HepG2 (cell line): ENCODE measurements at regions not wholly inside any gene's neighbourhood (a gene's known extent, or its start where the extent isn't known, plus 50 kb on each side); places are given as distances from the start of the nearest gene placed in this dataset.

Experiments used
- HDAC2 ChIP-seq: sonication (generic); formaldehyde crosslinking; IDR thresholded peaks from 2 replicates; pipeline ENCODE4 v1.4.0; 2020; ENCODE audit warnings: missing genetic modification reagents
- HNRNPUL1 ChIP-seq: fragments of 200-400 bp; formaldehyde crosslinking; IDR thresholded peaks from 2 replicates; pipeline ENCODE4 v1.6.1; 2017; ENCODE audit warnings: low read depth, mild to moderate bottlenecking, low read length, moderate library complexity
- MBNL3 ChIP-seq: fragments of 250-450 bp; sonication (Bioruptor Pico); conservative IDR thresholded peaks from 2 replicates; pipeline ENCODE4 v1.8.0; 2022; ENCODE audit warnings: mild to moderate bottlenecking, inconsistent platforms
- MYNN ChIP-seq: sonication (generic); formaldehyde crosslinking; IDR thresholded peaks from 2 replicates; pipeline ENCODE4 v1.4.0; 2020; ENCODE audit warnings: mild to moderate bottlenecking, low read depth, missing genetic modification reagents
- NCOA5 ChIP-seq: sonication (generic); formaldehyde crosslinking; IDR thresholded peaks from 2 replicates; pipeline ENCODE4 v1.4.0; 2020; ENCODE audit warnings: missing genetic modification reagents
- NFE2L1 ChIP-seq: sonication (generic); formaldehyde crosslinking; IDR thresholded peaks from 2 replicates; pipeline ENCODE4 v1.4.0; 2020; ENCODE audit warnings: missing genetic modification reagents, mild to moderate bottlenecking, borderline replicate concordance
- NR2F6 ChIP-seq, 2 experiments: IDR thresholded peaks; 2 replicates each; pipeline ENCODE4 v1.6.1; 2016; ENCODE audit warnings: antibody characterized with exemption in 1 of 2, mild to moderate bottlenecking in 1 of 2
- NRL ChIP-seq: sonication (generic); formaldehyde crosslinking; IDR thresholded peaks from 2 replicates; pipeline ENCODE4 v1.5.0; 2020; ENCODE audit warnings: missing genetic modification reagents, mild to moderate bottlenecking, moderate library complexity, borderline replicate concordance
- POLR2G ChIP-seq: fragments of 200-400 bp; formaldehyde crosslinking; IDR thresholded peaks from 2 replicates; pipeline ENCODE4 v1.6.1; 2018; ENCODE audit warnings: mild to moderate bottlenecking, low read depth, low read length, moderate library complexity
- PTBP1 ChIP-seq: fragments of 200-400 bp; formaldehyde crosslinking; IDR thresholded peaks from 2 replicates; pipeline ENCODE4 v1.6.1; 2018; ENCODE audit warnings: low read length, low read depth; ENCODE audit not compliant: poor library complexity, severe bottlenecking
- SAP130 ChIP-seq: IDR thresholded peaks from 2 replicates; pipeline ENCODE4 v1.6.1; 2016; ENCODE audit warnings: low read depth
- SRSF4 ChIP-seq: fragments of 200-400 bp; formaldehyde crosslinking; IDR thresholded peaks from one replicate; pipeline ENCODE4 v1.6.1; 2018; ENCODE audit warnings: mild to moderate bottlenecking, low read depth, low read length, moderate library complexity; ENCODE audit not compliant: poor library complexity, severe bottlenecking
- ZFP1 ChIP-seq: IDR thresholded peaks from 2 replicates; pipeline ENCODE4 v1.6.1; 2016
- ZIK1 ChIP-seq: sonication (generic); formaldehyde crosslinking; IDR thresholded peaks from 2 replicates; pipeline ENCODE4 v1.5.0; 2020; ENCODE audit warnings: mild to moderate bottlenecking, low read depth, missing genetic modification reagents, borderline replicate concordance
- ZNF230 ChIP-seq: sonication (generic); formaldehyde crosslinking; IDR thresholded peaks from 2 replicates; pipeline ENCODE4 v1.4.0; 2020; ENCODE audit warnings: mild to moderate bottlenecking, missing genetic modification reagents
- ZNF879 ChIP-seq: sonication (generic); formaldehyde crosslinking; IDR thresholded peaks from 2 replicates; pipeline ENCODE4 v1.8.1; 2023; ENCODE audit warnings: missing genetic modification reagents
- ZSCAN9 ChIP-seq: IDR thresholded peaks from 2 replicates; pipeline ENCODE4 v1.6.1; 2016; ENCODE audit warnings: borderline replicate concordance
- TF ChIP-seq, protein P1 (sequence below): IDR thresholded peaks from 2 replicates; pipeline ENCODE4 v1.6.1; 2018; ENCODE audit warnings: missing genetic modification reagents, mild to moderate bottlenecking, missing compliant biosample characterization
- TF ChIP-seq, protein P2 (sequence below): sonication (generic); formaldehyde crosslinking; IDR thresholded peaks from 2 replicates; pipeline ENCODE4 v1.4.0; 2020; ENCODE audit warnings: missing genetic modification reagents
- TF ChIP-seq, protein P3 (sequence below): sonication (generic); formaldehyde crosslinking; IDR thresholded peaks from 2 replicates; pipeline ENCODE4 v1.4.0; 2020; ENCODE audit warnings: missing genetic modification reagents
- TF ChIP-seq, protein P4 (sequence below): sonication (generic); formaldehyde crosslinking; IDR thresholded peaks from 2 replicates; pipeline ENCODE4 v1.5.0; 2020; ENCODE audit warnings: mild to moderate bottlenecking, missing genetic modification reagents
- TF ChIP-seq, protein P5 (sequence below): sonication (generic); formaldehyde crosslinking; IDR thresholded peaks from 2 replicates; pipeline ENCODE4 v1.4.0; 2020; ENCODE audit warnings: missing genetic modification reagents, mild to moderate bottlenecking, borderline replicate concordance

DNA sequence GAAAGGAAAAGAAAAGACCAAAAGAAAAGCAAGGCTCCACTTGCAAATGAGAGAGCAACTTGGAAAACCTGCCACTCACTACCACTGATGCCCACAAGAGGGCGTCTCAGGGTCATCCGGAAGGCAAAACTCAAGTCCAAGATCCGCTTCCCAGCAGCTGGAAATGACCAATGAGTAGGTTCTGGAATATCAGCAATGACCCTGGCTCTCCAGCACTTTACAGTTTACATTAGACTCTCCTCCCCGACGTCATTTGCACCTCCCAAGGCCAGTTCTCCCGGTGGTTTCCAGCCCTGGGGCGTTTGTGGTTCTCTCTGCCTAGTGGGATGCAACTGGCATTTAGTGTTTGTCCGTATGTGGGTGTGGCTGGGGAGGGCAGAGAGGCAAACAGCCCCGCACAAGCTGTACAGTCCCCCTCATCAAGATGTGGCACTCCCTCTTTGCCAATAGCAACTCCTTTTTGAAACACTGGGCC, 193.8 kb upstream of the ZNF618 start (continued):
- TF ChIP-seq NR2F6 (IDR thresholded peaks at IDR 0.05) (no peak), NR2F6 (CRISPR knock-in tag; IDR thresholded peaks at IDR 0.05) (no peak), MBNL3 (CRISPR knock-in tag) (no peak), MYNN (CRISPR knock-in tag) (no peak), ZIK1 (CRISPR knock-in tag) (no peak), NFE2L1 (no peak), ZFP1 (0 out of 2 replicates have a peak, but pooled peaks have one; percentile 46), PTBP1 (no peak), SRSF4 (no peak), NRL (CRISPR knock-in tag) (no peak), SAP130 (peak; percentile 36; the same call in 1 of the 2 replicates), HNRNPUL1 (no peak), POLR2G (no peak), NCOA5 (CRISPR knock-in tag) (no peak), ZNF879 (CRISPR knock-in tag) (no peak), ZNF230 (CRISPR knock-in tag) (no peak), ZSCAN9 (CRISPR knock-in tag) (no peak), HDAC2 (CRISPR knock-in tag) (0 out of 2 replicates have a peak, but pooled peaks have one; percentile 19)
- TF ChIP-seq, protein P1, sequence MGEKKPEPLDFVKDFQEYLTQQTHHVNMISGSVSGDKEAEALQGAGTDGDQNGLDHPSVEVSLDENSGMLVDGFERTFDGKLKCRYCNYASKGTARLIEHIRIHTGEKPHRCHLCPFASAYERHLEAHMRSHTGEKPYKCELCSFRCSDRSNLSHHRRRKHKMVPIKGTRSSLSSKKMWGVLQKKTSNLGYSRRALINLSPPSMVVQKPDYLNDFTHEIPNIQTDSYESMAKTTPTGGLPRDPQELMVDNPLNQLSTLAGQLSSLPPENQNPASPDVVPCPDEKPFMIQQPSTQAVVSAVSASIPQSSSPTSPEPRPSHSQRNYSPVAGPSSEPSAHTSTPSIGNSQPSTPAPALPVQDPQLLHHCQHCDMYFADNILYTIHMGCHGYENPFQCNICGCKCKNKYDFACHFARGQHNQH (CRISPR knock-in tag), result peak; percentile 60; the same call in 1 of the 2 replicates
- TF ChIP-seq, protein P2, sequence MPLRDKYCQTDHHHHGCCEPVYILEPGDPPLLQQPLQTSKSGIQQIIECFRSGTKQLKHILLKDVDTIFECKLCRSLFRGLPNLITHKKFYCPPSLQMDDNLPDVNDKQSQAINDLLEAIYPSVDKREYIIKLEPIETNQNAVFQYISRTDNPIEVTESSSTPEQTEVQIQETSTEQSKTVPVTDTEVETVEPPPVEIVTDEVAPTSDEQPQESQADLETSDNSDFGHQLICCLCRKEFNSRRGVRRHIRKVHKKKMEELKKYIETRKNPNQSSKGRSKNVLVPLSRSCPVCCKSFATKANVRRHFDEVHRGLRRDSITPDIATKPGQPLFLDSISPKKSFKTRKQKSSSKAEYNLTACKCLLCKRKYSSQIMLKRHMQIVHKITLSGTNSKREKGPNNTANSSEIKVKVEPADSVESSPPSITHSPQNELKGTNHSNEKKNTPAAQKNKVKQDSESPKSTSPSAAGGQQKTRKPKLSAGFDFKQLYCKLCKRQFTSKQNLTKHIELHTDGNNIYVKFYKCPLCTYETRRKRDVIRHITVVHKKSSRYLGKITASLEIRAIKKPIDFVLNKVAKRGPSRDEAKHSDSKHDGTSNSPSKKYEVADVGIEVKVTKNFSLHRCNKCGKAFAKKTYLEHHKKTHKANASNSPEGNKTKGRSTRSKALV (CRISPR knock-in tag), result no peak
- TF ChIP-seq, protein P3, sequence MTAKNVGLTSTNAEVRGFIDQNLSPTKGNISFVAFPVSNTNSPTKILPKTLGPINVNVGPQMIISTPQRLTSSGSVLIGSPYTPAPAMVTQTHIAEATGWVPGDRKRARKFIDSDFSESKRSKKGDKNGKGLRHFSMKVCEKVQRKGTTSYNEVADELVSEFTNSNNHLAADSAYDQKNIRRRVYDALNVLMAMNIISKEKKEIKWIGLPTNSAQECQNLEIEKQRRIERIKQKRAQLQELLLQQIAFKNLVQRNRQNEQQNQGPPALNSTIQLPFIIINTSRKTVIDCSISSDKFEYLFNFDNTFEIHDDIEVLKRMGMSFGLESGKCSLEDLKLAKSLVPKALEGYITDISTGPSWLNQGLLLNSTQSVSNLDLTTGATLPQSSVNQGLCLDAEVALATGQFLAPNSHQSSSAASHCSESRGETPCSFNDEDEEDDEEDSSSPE (CRISPR knock-in tag), result no peak
- TF ChIP-seq, protein P4, sequence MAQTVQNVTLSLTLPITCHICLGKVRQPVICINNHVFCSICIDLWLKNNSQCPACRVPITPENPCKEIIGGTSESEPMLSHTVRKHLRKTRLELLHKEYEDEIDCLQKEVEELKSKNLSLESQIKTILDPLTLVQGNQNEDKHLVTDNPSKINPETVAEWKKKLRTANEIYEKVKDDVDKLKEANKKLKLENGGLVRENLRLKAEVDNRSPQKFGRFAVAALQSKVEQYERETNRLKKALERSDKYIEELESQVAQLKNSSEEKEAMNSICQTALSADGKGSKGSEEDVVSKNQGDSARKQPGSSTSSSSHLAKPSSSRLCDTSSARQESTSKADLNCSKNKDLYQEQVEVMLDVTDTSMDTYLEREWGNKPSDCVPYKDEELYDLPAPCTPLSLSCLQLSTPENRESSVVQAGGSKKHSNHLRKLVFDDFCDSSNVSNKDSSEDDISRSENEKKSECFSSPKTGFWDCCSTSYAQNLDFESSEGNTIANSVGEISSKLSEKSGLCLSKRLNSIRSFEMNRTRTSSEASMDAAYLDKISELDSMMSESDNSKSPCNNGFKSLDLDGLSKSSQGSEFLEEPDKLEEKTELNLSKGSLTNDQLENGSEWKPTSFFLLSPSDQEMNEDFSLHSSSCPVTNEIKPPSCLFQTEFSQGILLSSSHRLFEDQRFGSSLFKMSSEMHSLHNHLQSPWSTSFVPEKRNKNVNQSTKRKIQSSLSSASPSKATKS (CRISPR knock-in tag), result no peak
- TF ChIP-seq, protein P5, sequence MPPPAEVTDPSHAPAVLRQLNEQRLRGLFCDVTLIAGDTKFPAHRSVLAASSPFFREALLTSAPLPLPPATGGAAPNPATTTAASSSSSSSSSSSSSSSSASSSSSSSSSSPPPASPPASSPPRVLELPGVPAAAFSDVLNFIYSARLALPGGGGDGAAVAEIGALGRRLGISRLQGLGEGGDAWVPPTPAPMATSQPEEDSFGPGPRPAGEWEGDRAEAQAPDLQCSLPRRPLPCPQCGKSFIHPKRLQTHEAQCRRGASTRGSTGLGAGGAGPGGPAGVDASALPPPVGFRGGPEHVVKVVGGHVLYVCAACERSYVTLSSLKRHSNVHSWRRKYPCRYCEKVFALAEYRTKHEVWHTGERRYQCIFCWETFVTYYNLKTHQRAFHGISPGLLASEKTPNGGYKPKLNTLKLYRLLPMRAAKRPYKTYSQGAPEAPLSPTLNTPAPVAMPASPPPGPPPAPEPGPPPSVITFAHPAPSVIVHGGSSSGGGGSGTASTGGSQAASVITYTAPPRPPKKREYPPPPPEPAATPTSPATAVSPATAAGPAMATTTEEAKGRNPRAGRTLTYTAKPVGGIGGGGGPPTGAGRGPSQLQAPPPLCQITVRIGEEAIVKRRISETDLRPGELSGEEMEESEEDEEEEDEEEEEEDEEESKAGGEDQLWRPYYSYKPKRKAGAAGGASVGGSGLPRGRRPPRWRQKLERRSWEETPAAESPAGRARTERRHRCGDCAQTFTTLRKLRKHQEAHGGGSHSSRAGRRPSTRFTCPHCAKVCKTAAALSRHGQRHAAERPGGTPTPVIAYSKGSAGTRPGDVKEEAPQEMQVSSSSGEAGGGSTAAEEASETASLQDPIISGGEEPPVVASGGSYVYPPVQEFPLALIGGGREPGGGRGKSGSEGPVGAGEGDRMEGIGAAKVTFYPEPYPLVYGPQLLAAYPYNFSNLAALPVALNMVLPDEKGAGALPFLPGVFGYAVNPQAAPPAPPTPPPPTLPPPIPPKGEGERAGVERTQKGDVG (CRISPR knock-in tag), result no peak
